ENCODE measurements at regions not wholly inside any gene's neighbourhood (a gene's known extent, or its start where the extent isn't known, plus 50 kb on each side); places are given as distances from the start of the nearest gene placed in this dataset.

DNA sequence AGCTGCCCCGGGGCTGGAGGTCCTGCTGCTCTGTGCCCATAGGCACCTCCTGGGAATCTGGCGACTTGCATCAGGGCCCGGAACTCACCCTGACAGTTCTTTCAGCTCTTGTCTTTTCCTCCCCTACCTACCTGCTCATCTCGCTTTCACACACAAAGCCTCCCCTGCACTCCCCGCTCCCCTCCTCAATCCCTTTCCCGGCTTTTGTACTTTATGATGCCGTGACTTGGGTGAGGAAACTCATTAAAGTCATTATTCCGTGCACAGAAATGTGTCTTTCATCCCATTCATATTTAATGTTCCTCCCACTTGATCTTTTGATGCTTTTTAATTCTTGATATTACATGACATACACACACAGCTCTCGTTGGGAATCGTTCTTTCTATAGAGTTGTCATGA lies 218.6 kb downstream of the RPS24 start:
- Histone ChIP-seq H3K4me3 (ENCODE audit: low read depth in 2 of 2, low read length in 1 of 2) (no peak overlapping the region), H3K9me2 (no peaks in the 10 kb centered on the region), H4K20me1 (ENCODE audit: insufficient read depth) (no peaks in the 10 kb centered on the region), H3K27ac (ENCODE audit: low read depth in 2 of 2, low read length in 1 of 2) (no peak overlapping the region), H3K36me3 (replicated peaks in 1 of 2; ENCODE audit: control insufficient read depth in 1 of 2, insufficient read depth in 2 of 2, low read length in 1 of 2) (no peaks in the 10 kb centered on the region), H3K4me1 (ENCODE audit: control insufficient read depth in 1 of 2, insufficient read depth in 2 of 2, low read depth in 1 of 2, low read length in 1 of 2) (peaks cover 12 to 24% of the 10 kb centered on the region in 2 experiments; a peak in 3 of 4 replicates), H3K9me3 (no peaks in the 10 kb centered on the region), H3K4me2 (no peak overlapping the region), H3K27me3 (ENCODE audit: insufficient read depth) (no peaks in the 10 kb centered on the region), H3K79me2 (ENCODE audit: insufficient read depth) (no peaks in the 10 kb centered on the region), H2AFZ (ENCODE audit: low read depth) (no peak overlapping the region), H3F3A (replicated peaks; ENCODE audit: insufficient read depth) (peaks cover 12% of the 10 kb centered on the region), H3K9ac (no peak overlapping the region)
- TF ChIP-seq, protein P1, sequence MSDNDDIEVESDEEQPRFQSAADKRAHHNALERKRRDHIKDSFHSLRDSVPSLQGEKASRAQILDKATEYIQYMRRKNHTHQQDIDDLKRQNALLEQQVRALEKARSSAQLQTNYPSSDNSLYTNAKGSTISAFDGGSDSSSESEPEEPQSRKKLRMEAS (IDR thresholded peaks at IDR 0.05; ENCODE audit: low read depth): no peak
- TF ChIP-seq CHD2 (IDR thresholded peaks at IDR 0.05; ENCODE audit: low read length, partially characterized antibody) (no peak), MEF2A (IDR thresholded peaks at IDR 0.05; ENCODE audit: borderline replicate concordance, low read depth) (no peak), PBX3 (IDR thresholded peaks at IDR 0.05) (no peak), TAF1 (IDR thresholded peaks at IDR 0.05; ENCODE audit: borderline replicate concordance, low read depth, low read length) (no peak), EZH2phosphoT487 (IDR thresholded peaks at IDR 0.05; ENCODE audit: borderline replicate concordance, low read depth) (no peak), NFIC (IDR thresholded peaks at IDR 0.05; ENCODE audit: borderline replicate concordance) (no peak), TEAD4 (IDR thresholded peaks at IDR 0.05; ENCODE audit: borderline replicate concordance, insufficient read depth) (no peak), MXI1 (IDR thresholded peaks at IDR 0.05; ENCODE audit: low read depth, low read length) (no peak), GABPA (IDR thresholded peaks at IDR 0.05; ENCODE audit: low read depth) (no peak)
- TF ChIP-seq, protein P2, sequence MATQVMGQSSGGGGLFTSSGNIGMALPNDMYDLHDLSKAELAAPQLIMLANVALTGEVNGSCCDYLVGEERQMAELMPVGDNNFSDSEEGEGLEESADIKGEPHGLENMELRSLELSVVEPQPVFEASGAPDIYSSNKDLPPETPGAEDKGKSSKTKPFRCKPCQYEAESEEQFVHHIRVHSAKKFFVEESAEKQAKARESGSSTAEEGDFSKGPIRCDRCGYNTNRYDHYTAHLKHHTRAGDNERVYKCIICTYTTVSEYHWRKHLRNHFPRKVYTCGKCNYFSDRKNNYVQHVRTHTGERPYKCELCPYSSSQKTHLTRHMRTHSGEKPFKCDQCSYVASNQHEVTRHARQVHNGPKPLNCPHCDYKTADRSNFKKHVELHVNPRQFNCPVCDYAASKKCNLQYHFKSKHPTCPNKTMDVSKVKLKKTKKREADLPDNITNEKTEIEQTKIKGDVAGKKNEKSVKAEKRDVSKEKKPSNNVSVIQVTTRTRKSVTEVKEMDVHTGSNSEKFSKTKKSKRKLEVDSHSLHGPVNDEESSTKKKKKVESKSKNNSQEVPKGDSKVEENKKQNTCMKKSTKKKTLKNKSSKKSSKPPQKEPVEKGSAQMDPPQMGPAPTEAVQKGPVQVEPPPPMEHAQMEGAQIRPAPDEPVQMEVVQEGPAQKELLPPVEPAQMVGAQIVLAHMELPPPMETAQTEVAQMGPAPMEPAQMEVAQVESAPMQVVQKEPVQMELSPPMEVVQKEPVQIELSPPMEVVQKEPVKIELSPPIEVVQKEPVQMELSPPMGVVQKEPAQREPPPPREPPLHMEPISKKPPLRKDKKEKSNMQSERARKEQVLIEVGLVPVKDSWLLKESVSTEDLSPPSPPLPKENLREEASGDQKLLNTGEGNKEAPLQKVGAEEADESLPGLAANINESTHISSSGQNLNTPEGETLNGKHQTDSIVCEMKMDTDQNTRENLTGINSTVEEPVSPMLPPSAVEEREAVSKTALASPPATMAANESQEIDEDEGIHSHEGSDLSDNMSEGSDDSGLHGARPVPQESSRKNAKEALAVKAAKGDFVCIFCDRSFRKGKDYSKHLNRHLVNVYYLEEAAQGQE (IDR thresholded peaks at IDR 0.05; ENCODE audit: low read depth, low read length): no peak
- TF ChIP-seq, protein P3, sequence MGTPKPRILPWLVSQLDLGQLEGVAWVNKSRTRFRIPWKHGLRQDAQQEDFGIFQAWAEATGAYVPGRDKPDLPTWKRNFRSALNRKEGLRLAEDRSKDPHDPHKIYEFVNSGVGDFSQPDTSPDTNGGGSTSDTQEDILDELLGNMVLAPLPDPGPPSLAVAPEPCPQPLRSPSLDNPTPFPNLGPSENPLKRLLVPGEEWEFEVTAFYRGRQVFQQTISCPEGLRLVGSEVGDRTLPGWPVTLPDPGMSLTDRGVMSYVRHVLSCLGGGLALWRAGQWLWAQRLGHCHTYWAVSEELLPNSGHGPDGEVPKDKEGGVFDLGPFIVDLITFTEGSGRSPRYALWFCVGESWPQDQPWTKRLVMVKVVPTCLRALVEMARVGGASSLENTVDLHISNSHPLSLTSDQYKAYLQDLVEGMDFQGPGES (IDR thresholded peaks at IDR 0.05; ENCODE audit: low read depth, low read length): no peak
- no peak for DNase-seq
- 83% methylated on average over 10 of the region's 10 CpGs for WGBS (ENCODE audit: low lambda C conversion rate)
- POLR2A ChIA-PET: no interaction called here
- CTCF ChIA-PET: interaction anchor here (2.1 kb wide), 1 partner anchor 20 kb away, joined by 5 read pairs; no protein-coding TSS in a partner anchor
